ENCODE measurements at regions not wholly inside any gene's neighbourhood (a gene's known extent, or its start where the extent isn't known, plus 50 kb on each side); places are given as distances from the start of the nearest gene placed in this dataset.
A peak's percentile ranks its signal among the peaks of the same experiment; 100 is the strongest.

- no peak for DNase-seq (ENCODE audit: low read depth, low spot score)
These were observed 194.9 kb upstream of the UMPS start for GRCh38 chr3:124535306-124535705.

- DNase-seq (ENCODE audit: low read depth, low spot score): no peak
These were observed 189.6 kb upstream of the UMPS start for GRCh38 chr3:124540550-124541211.

DNA sequence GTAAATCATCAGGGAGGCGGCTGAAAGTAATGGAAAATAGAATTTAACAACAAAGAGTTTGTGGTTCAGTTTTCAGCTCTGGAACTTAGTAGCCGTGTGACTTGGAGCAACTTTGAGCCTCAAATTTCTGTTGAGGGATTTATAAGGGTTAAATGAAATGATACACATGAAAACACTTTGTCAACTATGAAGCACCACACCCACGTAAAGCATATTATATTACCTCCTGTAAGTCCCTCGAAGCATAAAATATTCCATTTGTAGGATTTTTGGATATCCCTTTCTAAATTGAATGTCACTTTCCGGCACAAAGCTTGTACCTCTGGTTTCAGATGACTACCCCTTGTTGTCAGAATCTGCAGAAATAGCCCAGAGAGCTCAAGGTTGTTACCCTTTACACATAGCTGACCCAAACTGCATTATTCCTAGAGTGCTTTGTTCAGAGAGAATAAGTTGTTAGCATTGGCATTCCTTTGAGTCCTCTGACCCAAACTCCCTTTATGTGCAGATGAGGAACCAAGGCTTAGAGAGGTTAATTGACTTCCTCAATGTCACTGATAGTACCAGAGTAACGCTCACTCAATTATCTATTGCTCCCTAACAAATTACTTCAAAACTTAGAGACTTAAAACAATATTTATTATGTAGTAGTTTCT lies 187.9 kb upstream of the UMPS start:
- DNase-seq (ENCODE audit: low read depth, low spot score): no peak

DNA sequence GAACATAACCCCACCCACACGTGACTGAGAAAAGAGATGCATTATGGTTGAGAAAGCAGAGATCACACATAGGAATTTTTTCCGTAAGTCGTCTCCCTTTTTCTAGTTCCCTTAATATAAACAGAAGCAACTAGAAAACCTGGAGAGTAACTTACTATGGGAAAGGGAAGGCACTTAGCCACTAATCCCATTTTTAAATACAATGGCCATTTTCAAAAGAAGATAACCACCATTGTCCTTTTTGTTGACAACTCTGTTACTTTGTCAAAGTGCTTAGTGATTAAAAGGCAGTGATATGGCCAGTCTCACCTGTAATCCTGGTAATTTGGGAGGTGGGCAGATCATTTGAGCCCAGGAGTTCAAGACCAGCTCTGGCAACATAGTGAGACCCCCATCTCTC lies 184.4 kb upstream of the UMPS start:
- DNase-seq (ENCODE audit: low read depth, low spot score): no peak

- no peak for DNase-seq (ENCODE audit: low read depth, low spot score)
These were observed 178.0 kb upstream of the UMPS start for GRCh38 chr3:124552224-124552623.

- no peak for DNase-seq (ENCODE audit: low read depth, low spot score)
These were observed 177.1 kb upstream of the UMPS start for GRCh38 chr3:124553178-124553577.

- DNase-seq (ENCODE audit: low read depth, low spot score): no peak
These were observed 173.6 kb upstream of the UMPS start for GRCh38 chr3:124556636-124557035.

GRCh38 chr3:124557433-124558232 lies 172.6 kb upstream of the UMPS start:
- no peak for DNase-seq (ENCODE audit: low read depth, low spot score)

- peak; percentile 73 for DNase-seq (ENCODE audit: low read depth, low spot score)
These were observed 171.0 kb upstream of the UMPS start for GRCh38 chr3:124558991-124559845.

DNA sequence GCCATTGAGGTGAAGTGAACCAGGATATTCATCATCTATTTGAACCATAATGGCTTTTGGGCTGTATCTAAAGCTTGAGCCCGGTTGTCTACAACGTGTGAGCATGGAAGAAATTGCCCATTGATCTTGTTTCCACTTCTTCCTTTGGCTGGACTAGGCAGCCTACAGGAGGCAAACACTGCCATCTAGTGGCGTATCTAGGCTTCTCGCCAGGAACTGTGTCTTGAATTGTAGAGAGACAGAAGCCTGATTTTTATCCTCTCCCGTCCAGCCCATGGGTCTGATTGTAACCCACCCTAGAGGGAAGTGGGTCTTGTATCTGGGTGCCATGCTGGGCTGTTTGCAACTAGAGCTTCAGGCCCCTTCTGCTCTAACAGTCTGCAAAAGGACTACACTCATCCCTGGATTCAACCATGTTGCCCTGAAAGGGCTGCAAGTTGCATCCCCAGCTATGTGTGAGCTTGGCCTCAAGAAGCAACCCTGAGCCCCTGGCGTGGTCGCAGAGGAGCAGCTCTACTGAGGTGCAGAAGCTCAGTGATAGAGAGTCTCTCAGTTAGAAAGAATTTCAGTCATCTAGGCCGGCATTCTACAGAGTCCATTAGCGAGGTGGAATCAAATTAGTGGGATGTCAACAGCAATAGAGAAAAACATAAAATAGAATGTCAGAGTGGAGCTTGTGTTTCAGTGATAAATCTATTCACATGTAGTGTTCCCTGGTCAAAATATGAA lies 170.2 kb upstream of the UMPS start:
- DNase-seq (ENCODE audit: low read depth, low spot score): peak; percentile 43

DNA sequence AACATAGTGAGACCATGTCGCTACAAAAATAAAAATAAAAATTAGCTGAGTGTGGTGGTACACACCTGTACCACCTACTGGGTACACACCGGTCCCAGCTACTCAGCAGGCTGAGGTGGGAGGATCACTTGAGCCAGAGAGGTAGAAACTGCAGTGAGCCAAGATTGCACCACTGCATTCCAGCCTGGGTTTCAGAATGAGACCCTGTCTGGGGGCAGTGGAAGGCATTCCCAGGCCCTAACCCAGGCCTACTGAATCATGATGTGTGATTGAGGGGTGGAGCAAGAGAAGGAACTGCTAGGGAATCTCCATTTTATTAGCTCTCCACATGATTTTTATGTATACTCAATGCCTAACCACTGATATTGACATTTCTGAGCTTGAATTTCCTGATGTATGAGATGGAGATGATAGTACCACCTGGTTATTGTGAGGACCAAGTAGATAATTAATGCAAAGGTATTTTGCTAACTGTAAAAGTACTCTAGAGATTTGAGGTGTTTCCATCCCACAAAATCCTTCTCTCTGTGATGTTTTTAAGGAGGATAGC lies 169.5 kb upstream of the UMPS start:
- no peak for DNase-seq (ENCODE audit: low read depth, low spot score)

DNA sequence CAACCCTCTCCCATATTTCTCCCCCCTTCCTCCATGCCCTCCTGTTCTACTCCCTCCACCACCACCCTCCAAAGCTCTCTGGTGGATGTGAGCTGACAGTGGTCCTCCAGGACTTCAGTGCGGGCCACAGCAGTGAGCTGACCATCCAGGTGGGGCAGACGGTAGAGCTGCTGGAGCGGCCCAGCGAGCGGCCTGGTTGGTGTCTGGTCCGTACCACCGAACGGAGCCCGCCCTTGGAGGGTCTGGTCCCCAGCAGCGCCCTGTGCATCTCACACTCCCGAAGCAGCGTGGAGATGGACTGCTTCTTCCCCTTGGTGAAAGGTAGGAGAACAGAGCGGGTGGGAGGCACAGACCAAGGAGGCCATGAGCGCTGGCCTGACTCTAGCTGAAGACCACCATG lies 167.5 kb upstream of the UMPS start:
- no peak for DNase-seq (ENCODE audit: low read depth, low spot score)

DNA sequence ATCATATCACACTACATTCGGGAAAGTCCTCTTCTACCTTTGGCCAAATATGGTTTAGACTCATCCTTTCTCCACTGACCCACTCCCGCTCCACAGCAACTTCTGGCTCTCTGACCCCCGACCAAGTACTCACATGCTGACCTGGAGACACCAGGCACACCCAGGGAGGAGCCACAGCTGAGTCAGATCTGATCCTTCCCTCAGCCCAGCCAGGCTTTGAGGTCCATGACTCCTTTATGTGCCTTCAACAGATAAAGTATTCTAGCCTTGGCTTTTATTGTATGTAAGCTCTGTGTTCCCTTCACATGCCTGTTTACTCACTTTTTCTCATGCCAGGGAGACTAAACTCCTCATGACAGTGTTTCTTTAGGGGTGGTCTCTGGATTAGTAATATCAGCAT lies 166.9 kb upstream of the UMPS start:
- no peak for DNase-seq (ENCODE audit: low read depth, low spot score)

DNA sequence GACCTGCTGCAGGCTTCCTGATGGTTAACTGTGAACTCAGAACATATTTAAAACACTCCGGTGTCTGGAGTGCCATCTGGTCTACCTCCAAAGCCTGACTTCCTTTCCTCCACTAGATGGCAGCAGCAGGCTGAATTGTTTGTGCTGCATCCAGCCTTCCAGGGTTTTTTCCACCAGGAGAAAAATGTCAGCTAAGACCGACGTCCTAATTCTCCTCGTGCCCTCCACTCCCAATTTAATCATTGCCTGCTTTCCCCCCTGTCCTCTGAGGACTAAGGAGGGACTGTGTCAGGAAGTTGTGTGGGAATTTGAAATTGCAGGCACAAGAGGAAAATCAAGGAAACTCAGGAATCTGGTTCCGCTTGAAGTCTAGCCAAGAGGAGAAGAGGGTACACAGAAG lies 165.2 kb upstream of the UMPS start:
- peak; percentile 30 for DNase-seq (ENCODE audit: low read depth, low spot score)

DNA sequence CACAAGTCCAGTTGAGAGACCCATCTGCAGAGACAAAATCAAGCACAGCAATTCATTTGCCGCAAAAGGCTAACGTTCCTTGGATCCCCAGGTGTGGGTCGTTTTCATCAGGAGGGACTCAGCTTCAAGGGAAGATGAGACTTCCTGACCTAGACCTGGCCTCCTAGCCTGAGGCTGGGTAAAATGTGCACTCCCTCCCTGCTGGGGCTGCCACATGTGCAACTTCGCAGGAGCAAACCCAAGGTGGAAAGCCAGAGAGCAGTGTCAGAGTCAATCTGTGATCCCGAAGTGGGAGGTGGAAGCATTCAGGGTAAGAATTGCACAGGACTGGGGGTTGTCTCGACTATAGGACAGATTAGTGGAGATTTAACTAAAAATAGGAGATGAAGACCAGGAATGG lies 164.7 kb upstream of the UMPS start:
- no peak for DNase-seq (ENCODE audit: low read depth, low spot score)

DNA sequence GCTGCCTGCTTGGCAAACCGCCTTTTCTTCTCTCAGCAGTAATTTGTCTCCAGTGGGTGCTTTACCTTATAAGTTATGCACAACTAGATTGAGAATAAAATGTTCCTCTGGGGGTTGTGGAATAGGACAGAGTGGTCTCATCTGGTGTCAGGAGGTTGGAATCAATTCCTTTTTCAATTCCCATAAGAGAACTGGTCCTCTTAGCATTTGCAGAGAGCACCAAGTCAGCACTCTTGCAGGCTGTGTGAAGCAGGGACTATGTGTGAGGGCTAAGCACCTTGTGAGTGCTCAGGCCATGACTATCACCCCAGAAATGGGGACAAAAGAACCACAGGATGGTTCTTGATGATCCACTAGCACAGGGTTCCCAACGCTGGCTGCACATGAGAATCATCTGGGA lies 163.6 kb upstream of the UMPS start:
- DNase-seq (ENCODE audit: low read depth, low spot score): no peak

DNA sequence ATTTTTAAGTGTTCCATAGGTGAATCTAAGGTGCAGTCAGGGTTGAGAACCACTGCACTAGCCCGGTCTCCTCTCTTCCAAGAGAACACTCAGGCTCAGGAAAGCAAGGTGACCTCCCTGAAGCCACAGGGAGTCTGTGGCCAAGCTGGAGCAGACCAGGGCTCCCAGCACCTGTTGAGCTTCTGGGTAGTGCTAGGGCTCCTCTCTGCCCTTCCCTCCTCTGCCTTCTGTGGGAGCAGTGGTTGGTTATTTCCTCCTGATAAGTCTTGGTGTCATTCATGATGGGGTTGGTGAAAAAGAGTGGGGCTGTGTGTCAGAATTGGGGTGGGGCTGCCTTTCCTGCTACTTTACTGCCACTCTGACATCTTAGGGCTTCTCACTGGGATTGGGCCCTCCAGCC lies 163.1 kb upstream of the UMPS start:
- DNase-seq (ENCODE audit: low read depth, low spot score): no peak

DNA sequence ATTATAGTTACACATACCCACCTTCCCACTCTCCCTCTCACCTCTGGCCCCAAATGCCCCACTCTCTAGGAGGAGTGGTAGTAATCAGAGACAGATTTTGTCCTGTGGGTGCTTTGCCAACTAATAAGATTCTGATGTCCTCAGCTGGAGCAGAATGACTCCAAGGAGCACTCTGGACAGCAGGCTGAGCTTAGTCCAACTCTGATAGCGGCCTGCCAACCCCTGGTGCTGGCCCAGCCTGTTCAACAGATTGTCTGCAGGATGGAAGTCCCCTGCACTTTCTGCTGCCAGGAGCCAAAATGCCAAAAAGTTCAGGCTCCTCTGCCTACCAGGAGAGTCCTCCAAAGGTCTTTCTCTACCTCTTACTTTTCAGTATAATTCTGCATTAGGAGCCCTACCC lies 160.5 kb upstream of the UMPS start:
- no peak for DNase-seq (ENCODE audit: low read depth, low spot score)

DNA sequence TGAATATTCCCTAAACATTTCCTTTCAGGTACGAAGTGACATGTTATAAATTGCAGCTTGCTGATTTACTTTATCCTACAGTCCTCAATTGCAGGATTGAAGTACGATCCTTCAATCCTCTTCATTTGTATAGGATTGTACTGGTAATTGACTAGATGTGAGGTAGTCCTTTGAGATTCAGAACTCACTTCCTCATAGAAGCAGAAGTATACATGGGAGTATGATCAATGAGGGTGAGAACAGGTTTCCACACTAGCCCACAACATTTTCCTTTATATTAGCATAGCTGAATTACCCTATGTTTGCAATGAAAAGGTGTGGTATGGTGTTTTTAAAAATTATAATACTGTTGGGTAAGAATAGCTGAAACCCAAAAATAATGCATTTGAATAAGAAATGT lies 160.0 kb upstream of the UMPS start:
- DNase-seq (ENCODE audit: low read depth, low spot score): no peak

GRCh38 chr3:124572851-124573405 lies 157.3 kb upstream of the UMPS start:
- no peak for DNase-seq (ENCODE audit: low read depth, low spot score)

- DNase-seq (ENCODE audit: low read depth, low spot score): no peak
These were observed 156.2 kb upstream of the UMPS start for GRCh38 chr3:124574012-124574411.

Data from brain pericyte (primary cell).